ENCODE measurements at regions not wholly inside any gene's neighbourhood (a gene's known extent, or its start where the extent isn't known, plus 50 kb on each side); places are given as distances from the start of the nearest gene placed in this dataset.

DNA sequence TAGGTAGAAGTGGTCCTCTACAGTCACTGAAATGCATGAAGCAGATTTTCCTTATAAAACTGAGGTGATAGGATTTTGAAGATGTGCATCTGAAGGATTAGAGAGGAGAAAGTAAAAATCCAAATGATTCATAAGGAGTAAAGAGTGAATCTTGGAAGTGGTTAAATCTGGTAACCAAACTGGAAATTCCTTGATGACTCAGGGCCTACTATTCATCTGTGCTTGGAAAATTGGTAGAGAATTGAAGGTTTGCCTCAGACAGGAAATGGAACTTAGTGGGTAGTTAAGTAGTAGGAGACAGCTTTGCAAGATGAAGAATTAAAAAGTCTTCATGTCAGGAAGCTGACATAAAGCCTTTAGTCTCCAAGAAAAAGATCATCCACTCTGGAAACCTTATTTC lies 368.9 kb upstream of the CTSO start:
- Histone ChIP-seq H3K27me3 (replicated peaks in 1 of 4; ENCODE audit: control extremely low read depth in 1 of 4, control insufficient read depth in 3 of 4, insufficient read depth in 4 of 4, low read length in 3 of 4) (no peaks in the 10 kb centered on the region), H3K9ac (ENCODE audit: low read length) (no peak overlapping the region), H3K4me3 (ENCODE audit: control extremely low read depth in 1 of 5, extremely low read depth in 1 of 5, insufficient read depth in 1 of 5, low read depth in 2 of 5, low read length in 4 of 5) (no peak overlapping the region), H3K9me3 (ENCODE audit: control extremely low read depth in 1 of 3, control insufficient read depth in 2 of 3, insufficient read depth in 1 of 3, low read length in 2 of 3) (no peaks in the 10 kb centered on the region), H3K4me2 (replicated peaks; ENCODE audit: low read depth, low read length, poor library complexity, severe bottlenecking) (no peak overlapping the region), H3K79me2 (ENCODE audit: control insufficient read depth, insufficient read depth, low read length) (no peaks in the 10 kb centered on the region), H3K4me1 (ENCODE audit: control insufficient read depth in 2 of 2, insufficient read depth in 2 of 2, low read length in 2 of 2) (no peaks in the 10 kb centered on the region), H4K20me1 (ENCODE audit: control insufficient read depth, insufficient read depth, low read length, poor library complexity, severe bottlenecking) (no peaks in the 10 kb centered on the region), H2AFZ (ENCODE audit: insufficient read depth, low read depth, low read length, poor library complexity, severe bottlenecking) (no peak overlapping the region), H3K27ac (ENCODE audit: low read length in 2 of 2) (no peak overlapping the region), H3K36me3 (replicated peaks in 1 of 2; ENCODE audit: control extremely low read depth in 1 of 2, control insufficient read depth in 1 of 2, extremely low read depth in 1 of 2, insufficient read depth in 2 of 2, low read length in 1 of 2) (no peaks in the 10 kb centered on the region)
- Mint-ChIP-seq H3K4me3 (no peak overlapping the region), H3K9me3 (ENCODE audit: insufficient read depth) (no peaks in the 10 kb centered on the region), H3K27ac (no peak overlapping the region), H3K27me3 (no peaks in the 10 kb centered on the region), H3K4me1 (no peaks in the 10 kb centered on the region)
- intact Hi-C loops (cut with micrococcal nuclease) = no loop called here
- CTCF ChIA-PET = no interaction called here
- DNase-seq = no peak
- POLR2A ChIA-PET = no interaction called here
- no peak for ATAC-seq (ENCODE audit: low read depth)
- TF ChIP-seq, protein P1, sequence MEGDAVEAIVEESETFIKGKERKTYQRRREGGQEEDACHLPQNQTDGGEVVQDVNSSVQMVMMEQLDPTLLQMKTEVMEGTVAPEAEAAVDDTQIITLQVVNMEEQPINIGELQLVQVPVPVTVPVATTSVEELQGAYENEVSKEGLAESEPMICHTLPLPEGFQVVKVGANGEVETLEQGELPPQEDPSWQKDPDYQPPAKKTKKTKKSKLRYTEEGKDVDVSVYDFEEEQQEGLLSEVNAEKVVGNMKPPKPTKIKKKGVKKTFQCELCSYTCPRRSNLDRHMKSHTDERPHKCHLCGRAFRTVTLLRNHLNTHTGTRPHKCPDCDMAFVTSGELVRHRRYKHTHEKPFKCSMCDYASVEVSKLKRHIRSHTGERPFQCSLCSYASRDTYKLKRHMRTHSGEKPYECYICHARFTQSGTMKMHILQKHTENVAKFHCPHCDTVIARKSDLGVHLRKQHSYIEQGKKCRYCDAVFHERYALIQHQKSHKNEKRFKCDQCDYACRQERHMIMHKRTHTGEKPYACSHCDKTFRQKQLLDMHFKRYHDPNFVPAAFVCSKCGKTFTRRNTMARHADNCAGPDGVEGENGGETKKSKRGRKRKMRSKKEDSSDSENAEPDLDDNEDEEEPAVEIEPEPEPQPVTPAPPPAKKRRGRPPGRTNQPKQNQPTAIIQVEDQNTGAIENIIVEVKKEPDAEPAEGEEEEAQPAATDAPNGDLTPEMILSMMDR (IDR thresholded peaks at IDR 0.05) = no peak
- TF ChIP-seq EZH2 (IDR thresholded peaks at IDR 0.05; ENCODE audit: borderline replicate concordance, insufficient read depth, low read depth, low read length, poor library complexity, severe bottlenecking) = no peak

DNA sequence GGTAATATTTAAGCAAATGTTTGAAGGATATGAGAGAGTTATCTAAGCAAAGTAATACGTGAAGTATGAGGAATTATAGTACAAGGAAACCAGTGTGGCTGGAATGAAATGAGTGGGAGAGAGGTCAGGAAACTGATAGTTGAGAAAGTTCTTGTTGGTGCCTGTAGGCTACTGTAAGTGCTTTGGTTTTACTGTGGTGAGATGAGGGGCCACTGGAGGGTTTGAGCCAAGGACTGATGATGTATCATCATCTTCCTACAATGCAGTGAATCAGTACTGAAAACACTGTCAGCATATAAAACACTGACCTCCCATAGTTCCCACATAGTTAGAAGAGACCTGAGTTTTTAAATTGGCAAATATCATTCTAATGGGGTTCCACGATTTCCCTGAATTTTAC lies 367.5 kb upstream of the CTSO start:
- peaks cover 0 to 3% (median 0%) of the 10 kb centered on the region in 3 donors for H3K9me3 ChIP-seq (ENCODE audit: control extremely low read depth in 1 of 3, control insufficient read depth in 2 of 3, insufficient read depth in 1 of 3, low read length in 2 of 3)
- H4K20me1 ChIP-seq (ENCODE audit: control insufficient read depth, insufficient read depth, low read length, poor library complexity, severe bottlenecking) = no peaks in the 10 kb centered on the region
- WGBS (ENCODE audit: insufficient coverage) = 63% methylated on average over 1 of the region's 2 CpGs
- H3K4me3 ChIP-seq (ENCODE audit: control extremely low read depth in 1 of 5, extremely low read depth in 1 of 5, insufficient read depth in 1 of 5, low read depth in 2 of 5, low read length in 4 of 5) = no peak overlapping the region
- ATAC-seq (ENCODE audit: low read depth) = no peak
- Mint-ChIP-seq H3K4me3 (no peak overlapping the region), H3K4me1 (no peaks in the 10 kb centered on the region), H3K27me3 (no peaks in the 10 kb centered on the region), H3K9me3 (ENCODE audit: insufficient read depth) (no peaks in the 10 kb centered on the region), H3K27ac (no peak overlapping the region)
- no peak overlapping the region for H3K9ac ChIP-seq (ENCODE audit: low read length)
- CTCF ChIA-PET = no interaction called here
- H2AFZ ChIP-seq (ENCODE audit: insufficient read depth, low read depth, low read length, poor library complexity, severe bottlenecking) = no peak overlapping the region
- no peak for DNase-seq
- no peaks in the 10 kb centered on the region for H3K27me3 ChIP-seq (replicated peaks in 1 of 4; ENCODE audit: control extremely low read depth in 1 of 4, control insufficient read depth in 3 of 4, insufficient read depth in 4 of 4, low read length in 3 of 4)
- no peaks in the 10 kb centered on the region for H3K4me1 ChIP-seq (ENCODE audit: control insufficient read depth in 2 of 2, insufficient read depth in 2 of 2, low read length in 2 of 2)
- no peaks in the 10 kb centered on the region for H3K36me3 ChIP-seq (replicated peaks in 1 of 2; ENCODE audit: control extremely low read depth in 1 of 2, control insufficient read depth in 1 of 2, extremely low read depth in 1 of 2, insufficient read depth in 2 of 2, low read length in 1 of 2)
- H3K79me2 ChIP-seq (ENCODE audit: control insufficient read depth, insufficient read depth, low read length) = no peaks in the 10 kb centered on the region
- intact Hi-C loops (cut with micrococcal nuclease) = no loop called here
- H3K4me2 ChIP-seq (replicated peaks; ENCODE audit: low read depth, low read length, poor library complexity, severe bottlenecking) = no peak overlapping the region
- POLR2A ChIA-PET = no interaction called here
- no peak overlapping the region for H3K27ac ChIP-seq (ENCODE audit: low read length in 2 of 2)
- no peak for TF ChIP-seq EZH2 (IDR thresholded peaks at IDR 0.05; ENCODE audit: borderline replicate concordance, insufficient read depth, low read depth, low read length, poor library complexity, severe bottlenecking)
- TF ChIP-seq, protein P1 (IDR thresholded peaks at IDR 0.05) = no peak

Measured in B cell (primary cell).